Progenitor cell of endocrine pancreas (in vitro differentiated cells): ENCODE measurements at regions not wholly inside any gene's neighbourhood (a gene's known extent, or its start where the extent isn't known, plus 50 kb on each side); places are given as distances from the start of the nearest gene placed in this dataset.

ENCODE experiments used
- DNase-seq: peaks from one replicate; pipeline ENCODE4 v3.0.0; 2021; ENCODE audit warnings: low spot score; ENCODE audit not compliant: unreplicated experiment
- H3K27ac Mint-ChIP-seq: 2 replicates; pipeline ENCODE4 v1.8.0; 2021; ENCODE audit warnings: mild to moderate bottlenecking, moderate library complexity, mixed read lengths
- H3K27me3 Mint-ChIP-seq: 2 replicates; pipeline ENCODE4 v1.8.0; 2021; ENCODE audit warnings: mixed read lengths
- H3K36me3 Mint-ChIP-seq: 2 replicates; pipeline ENCODE4 v1.8.0; 2022; ENCODE audit warnings: mixed read lengths; ENCODE audit not compliant: insufficient read depth
- H3K4me1 Mint-ChIP-seq: 2 replicates; pipeline ENCODE4 v1.8.0; 2021; ENCODE audit warnings: low read depth, mixed read lengths
- H3K4me3 Mint-ChIP-seq: 2 replicates; pipeline ENCODE4 v1.8.0; 2021; ENCODE audit warnings: low read depth, mild to moderate bottlenecking, moderate library complexity, mixed read lengths
- H3K9me3 Mint-ChIP-seq: 2 replicates; pipeline ENCODE4 v1.8.0; 2021; ENCODE audit warnings: low read depth, mixed read lengths
- CTCF ChIP-seq: fragments of 200-600 bp; sonication (generic); IDR thresholded peaks from one replicate; pipeline ENCODE4 v1.5.0; 2021; ENCODE audit warnings: antibody characterized with exemption, mild to moderate bottlenecking; ENCODE audit not compliant: unreplicated experiment

GRCh38 chr3:24713516-24713915, 218.9 kb upstream of the THRB start:
- Mint-ChIP-seq H3K4me3 (no peak overlapping the region), H3K27ac (no peak overlapping the region), H3K36me3 (no peaks in the 10 kb centered on the region), H3K4me1 (no peaks in the 10 kb centered on the region), H3K27me3 (peaks cover under 1% of the 10 kb centered on the region), H3K9me3 (no peaks in the 10 kb centered on the region)
- no peak for DNase-seq
- no peak for TF ChIP-seq CTCF

- Mint-ChIP-seq H3K4me1 (no peaks in the 10 kb centered on the region), H3K4me3 (no peak overlapping the region), H3K27ac (no peak overlapping the region), H3K36me3 (no peaks in the 10 kb centered on the region), H3K27me3 (no peaks in the 10 kb centered on the region), H3K9me3 (no peaks in the 10 kb centered on the region)
- DNase-seq, result no peak
- TF ChIP-seq CTCF, result no peak
Observed at GRCh38 chr3:24714436-24714835, 219.8 kb upstream of the THRB start.

DNA sequence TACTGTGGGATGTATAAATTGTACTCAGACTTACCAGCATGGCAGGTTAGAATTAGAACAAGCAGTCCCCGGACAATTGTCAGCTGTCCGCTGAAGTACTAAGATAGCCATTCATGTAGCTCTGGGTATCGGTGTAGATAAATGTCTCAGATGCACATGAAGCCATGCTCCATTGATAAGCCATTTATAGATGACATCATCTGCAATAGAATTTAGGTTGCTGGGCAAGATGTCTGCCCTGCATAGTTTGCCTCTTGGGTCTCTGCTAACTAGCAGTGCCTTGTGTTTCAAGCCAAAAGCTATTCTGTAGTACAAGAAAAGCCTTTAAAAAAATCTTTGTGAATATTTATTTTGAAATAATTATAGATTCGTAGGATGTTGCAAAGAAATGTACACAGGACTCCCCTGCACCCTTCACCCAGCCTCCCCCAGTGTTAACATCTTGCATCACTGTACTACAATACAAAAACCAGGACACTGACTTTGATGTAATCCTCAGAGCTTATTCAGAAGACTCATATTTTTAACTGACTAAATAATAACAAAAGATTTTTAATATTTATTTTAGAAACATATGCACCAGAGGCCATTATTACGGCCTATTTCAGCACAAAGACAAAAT, 220.6 kb upstream of the THRB start:
- Mint-ChIP-seq H3K9me3 (no peaks in the 10 kb centered on the region), H3K4me1 (no peaks in the 10 kb centered on the region), H3K27ac (no peak overlapping the region), H3K27me3 (no peaks in the 10 kb centered on the region), H3K4me3 (no peak overlapping the region), H3K36me3 (no peaks in the 10 kb centered on the region)
- no peak for TF ChIP-seq CTCF
- DNase-seq, result no peak

DNA sequence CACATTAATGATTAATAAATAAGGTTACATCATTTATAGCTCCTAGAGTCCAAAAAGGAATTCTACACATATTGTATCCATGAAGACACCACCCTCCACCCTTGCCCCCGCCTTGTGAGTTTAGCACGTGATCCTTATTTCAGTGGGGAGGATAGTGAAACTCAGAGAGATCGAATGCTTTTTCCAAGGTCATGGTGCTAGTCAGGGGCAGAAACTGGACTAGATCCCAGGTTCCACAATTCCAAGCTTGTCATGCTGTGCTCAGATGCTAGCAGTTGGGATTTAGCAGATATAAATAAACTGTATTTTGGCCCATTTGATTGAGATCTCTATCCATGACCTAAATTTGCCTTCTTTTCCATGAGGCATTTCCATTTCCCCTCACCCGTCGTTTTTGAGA, 227.4 kb upstream of the THRB start:
- no peak for TF ChIP-seq CTCF
- H3K36me3 Mint-ChIP-seq, result no peaks in the 10 kb centered on the region
- no peak for DNase-seq
- H3K27me3 Mint-ChIP-seq, result no peaks in the 10 kb centered on the region
- no peak overlapping the region for H3K27ac Mint-ChIP-seq
- no peaks in the 10 kb centered on the region for H3K9me3 Mint-ChIP-seq
- H3K4me3 Mint-ChIP-seq, result no peak overlapping the region
- H3K4me1 Mint-ChIP-seq, result no peaks in the 10 kb centered on the region

- no peak overlapping the region for H3K27ac Mint-ChIP-seq
- no peak for DNase-seq
- no peak for TF ChIP-seq CTCF
- H3K4me1 Mint-ChIP-seq, result no peaks in the 10 kb centered on the region
- H3K9me3 Mint-ChIP-seq, result no peaks in the 10 kb centered on the region
- no peaks in the 10 kb centered on the region for H3K27me3 Mint-ChIP-seq
- H3K36me3 Mint-ChIP-seq, result no peaks in the 10 kb centered on the region
- no peak overlapping the region for H3K4me3 Mint-ChIP-seq
Observed at GRCh38 chr3:24725514-24726255, 231.0 kb upstream of the THRB start.
